Astrocyte (in vitro differentiated cells and primary cell): ENCODE measurements at regions not wholly inside any gene's neighbourhood (a gene's known extent, or its start where the extent isn't known, plus 50 kb on each side); places are given as distances from the start of the nearest gene placed in this dataset.

Experiments
- DNase-seq: peaks from one replicate; pipeline ENCODE4 v3.0.0-alpha.2; 2010; ENCODE audit warnings: low read depth
- FAIRE-seq: peaks from 2 replicates; lab custom pipeline; 2011; peaks lifted over from hg19 to GRCh38; lab: Jason Lieb, UNC
- H2AFZ ChIP-seq: 2 replicates; pipeline ENCODE4 v1.6.0; 2012; ENCODE audit warnings: low read depth, low read length, inconsistent platforms
- H3K27ac ChIP-seq: 2 replicates; pipeline ENCODE4 v1.5.1; 2011; ENCODE audit warnings: low read depth, low read length, inconsistent platforms
- H3K27me3 ChIP-seq: 2 replicates; pipeline ENCODE4 v1.6.0; 2011; ENCODE audit warnings: low read length, inconsistent platforms; ENCODE audit not compliant: insufficient read depth
- H3K36me3 ChIP-seq: 2 replicates; pipeline ENCODE4 v1.5.1; 2011; ENCODE audit warnings: low read length, inconsistent platforms; ENCODE audit not compliant: insufficient read depth
- H3K4me1 ChIP-seq: 2 replicates; pipeline ENCODE4 v1.5.1; 2011; ENCODE audit warnings: low read length, inconsistent platforms; ENCODE audit not compliant: insufficient read depth
- H3K4me2 ChIP-seq: 2 replicates; pipeline ENCODE4 v1.6.0; 2012; ENCODE audit warnings: low read length, inconsistent platforms
- H3K4me3 ChIP-seq: 2 replicates; pipeline ENCODE4 v1.5.1; 2011; ENCODE audit warnings: low read depth, mild to moderate bottlenecking, low read length, inconsistent platforms; ENCODE audit not compliant: insufficient read depth
- H3K79me2 ChIP-seq: 2 replicates; pipeline ENCODE4 v1.6.0; 2012; ENCODE audit warnings: mild to moderate bottlenecking, low read length, inconsistent platforms; ENCODE audit not compliant: insufficient read depth
- H3K9ac ChIP-seq: 2 replicates; pipeline ENCODE4 v1.6.0; 2012; ENCODE audit warnings: mild to moderate bottlenecking, low read length, inconsistent platforms
- H3K9me3 ChIP-seq: 2 replicates; pipeline ENCODE4 v1.5.1; 2012; ENCODE audit warnings: low read depth, mild to moderate bottlenecking, low read length, inconsistent platforms; ENCODE audit not compliant: insufficient read depth
- H4K20me1 ChIP-seq: 2 replicates; pipeline ENCODE4 v1.6.0; 2012; ENCODE audit warnings: low read length, inconsistent platforms; ENCODE audit not compliant: insufficient read depth
- H3K27ac Mint-ChIP-seq: one replicate; pipeline ENCODE4 v1.8.0; 2021; ENCODE audit warnings: mild to moderate bottlenecking, mixed read lengths; ENCODE audit not compliant: unreplicated experiment
- H3K27me3 Mint-ChIP-seq: one replicate; pipeline ENCODE4 v1.8.0; 2021; ENCODE audit warnings: low read depth, mixed read lengths; ENCODE audit not compliant: unreplicated experiment
- H3K36me3 Mint-ChIP-seq: one replicate; pipeline ENCODE4 v1.8.0; 2021; ENCODE audit warnings: low read depth, mixed read lengths; ENCODE audit not compliant: unreplicated experiment
- H3K4me1 Mint-ChIP-seq: one replicate; pipeline ENCODE4 v1.8.0; 2021; ENCODE audit warnings: low read depth, mixed read lengths; ENCODE audit not compliant: unreplicated experiment
- H3K4me3 Mint-ChIP-seq: one replicate; pipeline ENCODE4 v1.8.0; 2021; ENCODE audit warnings: mild to moderate bottlenecking, moderate library complexity, mixed read lengths; ENCODE audit not compliant: unreplicated experiment
- H3K9me3 Mint-ChIP-seq: one replicate; pipeline ENCODE4 v1.8.0; 2021; ENCODE audit warnings: mild to moderate bottlenecking, mixed read lengths; ENCODE audit not compliant: unreplicated experiment
- CTCF ChIP-seq: IDR thresholded peaks from 2 replicates; pipeline ENCODE4 v1.5.1; 2011; ENCODE audit warnings: low read depth, mild to moderate bottlenecking, inconsistent platforms, low read length, moderate library complexity; ENCODE audit not compliant: insufficient read depth
- EZH2 ChIP-seq: IDR thresholded peaks from 2 replicates; pipeline ENCODE4 v1.6.1; 2012; ENCODE audit warnings: mild to moderate bottlenecking, low read length, inconsistent platforms; ENCODE audit not compliant: insufficient read depth

GRCh38 chr3:188034989-188035388 is 119.0 kb upstream of the LPP start:
- no peak for FAIRE-seq
- H3K27ac Mint-ChIP-seq = no peak overlapping the region
- H2AFZ ChIP-seq = no peak overlapping the region
- H3K9me3 ChIP-seq = no peaks in the 10 kb centered on the region
- no peak for TF ChIP-seq CTCF
- no peak for TF ChIP-seq EZH2
- H4K20me1 ChIP-seq = no peaks in the 10 kb centered on the region
- H3K27ac ChIP-seq = no peak overlapping the region
- no peak for DNase-seq
- H3K4me1 ChIP-seq = peaks cover 7% of the 10 kb centered on the region
- H3K36me3 Mint-ChIP-seq = no peaks in the 10 kb centered on the region
- H3K27me3 ChIP-seq = no peaks in the 10 kb centered on the region
- H3K79me2 ChIP-seq = no peaks in the 10 kb centered on the region
- H3K4me3 ChIP-seq = no peak overlapping the region
- H3K9ac ChIP-seq = no peak overlapping the region
- peaks cover 6% of the 10 kb centered on the region for H3K4me1 Mint-ChIP-seq
- no peaks in the 10 kb centered on the region for H3K27me3 Mint-ChIP-seq
- H3K4me3 Mint-ChIP-seq = no peak overlapping the region
- H3K9me3 Mint-ChIP-seq = peaks cover 6% of the 10 kb centered on the region
- H3K4me2 ChIP-seq = no peak overlapping the region
- H3K36me3 ChIP-seq = no peaks in the 10 kb centered on the region

GRCh38 chr3:188036375-188037194 is 117.4 kb upstream of the LPP start:
- Histone ChIP-seq H3K4me2 (no peak overlapping the region), H2AFZ (peak overlapping the region; percentile 2), H3K36me3 (no peaks in the 10 kb centered on the region), H4K20me1 (no peaks in the 10 kb centered on the region), H3K4me1 (peaks cover 7% of the 10 kb centered on the region), H3K27ac (no peak overlapping the region), H3K27me3 (no peaks in the 10 kb centered on the region), H3K79me2 (no peaks in the 10 kb centered on the region), H3K4me3 (no peak overlapping the region), H3K9ac (no peak overlapping the region), H3K9me3 (no peaks in the 10 kb centered on the region)
- no peak for FAIRE-seq
- Mint-ChIP-seq H3K36me3 (no peaks in the 10 kb centered on the region), H3K9me3 (peaks cover 5% of the 10 kb centered on the region), H3K27ac (no peak overlapping the region), H3K4me1 (peaks cover 6% of the 10 kb centered on the region), H3K4me3 (no peak overlapping the region), H3K27me3 (no peaks in the 10 kb centered on the region)
- TF ChIP-seq CTCF (no peak), EZH2 (no peak)
- DNase-seq = no peak

GRCh38 chr3:188037195-188037718 is 116.7 kb upstream of the LPP start:
- H3K36me3 Mint-ChIP-seq = no peaks in the 10 kb centered on the region
- TF ChIP-seq CTCF (peak; percentile 33), EZH2 (no peak)
- Histone ChIP-seq H2AFZ (peak overlapping the region; percentile 2), H3K9ac (no peak overlapping the region), H3K27me3 (no peaks in the 10 kb centered on the region), H3K36me3 (no peaks in the 10 kb centered on the region), H3K4me2 (peak overlapping the region; percentile 31), H3K79me2 (no peaks in the 10 kb centered on the region), H4K20me1 (no peaks in the 10 kb centered on the region), H3K27ac (no peak overlapping the region), H3K4me1 (peaks cover 7% of the 10 kb centered on the region), H3K9me3 (no peaks in the 10 kb centered on the region), H3K4me3 (no peak overlapping the region)
- H3K4me3 Mint-ChIP-seq = no peak overlapping the region
- no peaks in the 10 kb centered on the region for H3K27me3 Mint-ChIP-seq
- peaks cover 6% of the 10 kb centered on the region for H3K4me1 Mint-ChIP-seq
- peak; percentile 19 for DNase-seq
- no peak overlapping the region for H3K27ac Mint-ChIP-seq
- no peak for FAIRE-seq
- H3K9me3 Mint-ChIP-seq = peaks cover 2% of the 10 kb centered on the region
